HepG2 (cell line): ENCODE measurements at regions not wholly inside any gene's neighbourhood (a gene's known extent, or its start where the extent isn't known, plus 50 kb on each side); places are given as distances from the start of the nearest gene placed in this dataset.
A peak's percentile ranks its signal among the peaks of the same experiment; 100 is the strongest.

Experiments
- ATAC-seq: fragments of 200-7000 bp; cut with Tn5 transposase; 3 replicates; pipeline ENCODE4 v1.9.1; 2020; ENCODE audit warnings: mild to moderate bottlenecking, moderate library complexity
- BruUV-seq: library from RNA; stranded (reverse); fragments of 400-500 nt; replicated peaks from 2 replicates; lab custom pipeline; 2021; lab: Mats Ljungman, UMichigan
- CTCF ChIA-PET: fragments of 300-600 bp; formaldehyde crosslinking; extraction: SDS; loops from one replicate; lab custom pipeline; 2021; ENCODE audit warnings: low total read pairs, inconsistent platforms, low intra/inter-chr PET ratio; lab: Yijun Ruan, JAX
- POLR2A ChIA-PET: fragments of 350-600 bp; sonication (Branson Sonifier 250); formaldehyde crosslinking; loops from one replicate; lab custom pipeline; 2020; ENCODE audit warnings: antibody characterized with exemption, inconsistent platforms; lab: Yijun Ruan, JAX
- DNase-seq: peaks from one replicate; pipeline ENCODE4 v3.0.0-alpha.2; 2015; ENCODE audit warnings: low spot score
- FAIRE-seq: peaks from 3 replicates; lab custom pipeline; 2011; peaks lifted over from hg19 to GRCh38; lab: Jason Lieb, UNC
- H2AFZ ChIP-seq: one replicate; pipeline ENCODE4 v1.6.1; 2011; ENCODE audit warnings: low read length, inconsistent platforms
- H3K27ac ChIP-seq: fragments of 300-600 bp; 3 replicates; pipeline ENCODE4 v1.8.0; 2011; ENCODE audit warnings: mixed run types, mild to moderate bottlenecking, mixed read lengths, low read length, inconsistent platforms; ENCODE audit not compliant: insufficient read depth; ENCODE audit errors: extremely low read length
- H3K27me3 ChIP-seq, 2 experiments: fragments of 200-600 bp in 1 of 2; 2 replicates in 1 of 2; 3 replicates in 1 of 2; pipeline versions ENCODE4 v1.6.0 to v1.8.0; 2011; ENCODE audit warnings: low read length in 2 of 2, mild to moderate bottlenecking in 2 of 2, moderate library complexity in 2 of 2, inconsistent platforms in 1 of 2; ENCODE audit not compliant: insufficient read depth in 2 of 2, control insufficient read depth in 1 of 2
- H3K36me3 ChIP-seq, 2 experiments: fragments of 200-600 bp in 1 of 2; replicated peaks in 1 of 2; 2 replicates in 1 of 2; 3 replicates in 1 of 2; pipeline versions ENCODE4 v1.5.1 to v1.8.0; 2011; ENCODE audit warnings: low read length in 2 of 2, inconsistent platforms in 1 of 2; ENCODE audit not compliant: insufficient read depth in 2 of 2, control insufficient read depth in 1 of 2
- H3K4me1 ChIP-seq: 2 replicates; pipeline ENCODE4 v1.5.1; 2012; ENCODE audit warnings: low read length, inconsistent platforms; ENCODE audit not compliant: insufficient read depth
- H3K4me2 ChIP-seq: 2 replicates; pipeline ENCODE4 v1.6.0; 2011; ENCODE audit warnings: low read depth, low read length, inconsistent platforms
- H3K4me3 ChIP-seq, 3 experiments: fragments of 200-600 bp in 1 of 3; sonication (generic), shearing (Covaris generic) in 1 of 3; replicated peaks in 1 of 3; 2 replicates each; pipeline ENCODE4 v1.5.1; 2011 to 2016; ENCODE audit warnings: low read length in 3 of 3, inconsistent platforms in 2 of 3, low read depth in 2 of 3, mild to moderate bottlenecking in 2 of 3, control low read depth in 1 of 3, mixed read lengths in 1 of 3; ENCODE audit not compliant: insufficient read depth in 1 of 3
- H3K79me2 ChIP-seq: one replicate; pipeline ENCODE4 v1.6.1; 2011; ENCODE audit warnings: low read length, inconsistent platforms; ENCODE audit not compliant: insufficient read depth
- H3K9ac ChIP-seq: 2 replicates; pipeline ENCODE4 v1.6.0; 2011; ENCODE audit warnings: mild to moderate bottlenecking, low read depth, low read length, inconsistent platforms; ENCODE audit not compliant: insufficient read depth
- H3K9me3 ChIP-seq: 2 replicates; pipeline ENCODE4 v1.5.1; 2012; ENCODE audit warnings: mild to moderate bottlenecking, low read length
- H4K20me1 ChIP-seq: 2 replicates; pipeline ENCODE4 v1.6.0; 2011; ENCODE audit warnings: inconsistent platforms, mild to moderate bottlenecking, low read length, moderate library complexity; ENCODE audit not compliant: insufficient read depth
- HHEX ChIP-seq: IDR thresholded peaks from 2 replicates; pipeline ENCODE4 v1.6.1; 2016; ENCODE audit warnings: control low read depth
- HMG20A ChIP-seq: IDR thresholded peaks from 2 replicates; pipeline ENCODE4 v1.6.1; 2016; ENCODE audit warnings: borderline replicate concordance
- NR2F6 ChIP-seq, 2 experiments: IDR thresholded peaks; 2 replicates each; pipeline ENCODE4 v1.6.1; 2016; ENCODE audit warnings: antibody characterized with exemption in 1 of 2, mild to moderate bottlenecking in 1 of 2
- RARA ChIP-seq: IDR thresholded peaks from 2 replicates; pipeline ENCODE4 v1.6.1; 2016; ENCODE audit warnings: missing genetic modification reagents, missing compliant biosample characterization
- ZNF121 ChIP-seq: sonication (generic); formaldehyde crosslinking; IDR thresholded peaks from 2 replicates; pipeline ENCODE4 v1.5.0; 2020; ENCODE audit warnings: mild to moderate bottlenecking, missing genetic modification reagents
- WGBS: methylation state at CpG from one replicate; pipeline ENCODE4 v1.1.6; 2017; ENCODE audit warnings: low lambda C conversion rate; 5-methylcytosine and 5-hydroxymethylcytosine counted together
- in situ Hi-C: cut with HindIII; loops from 2 replicates; pipeline ENCODE4 v1.10.0; 2017; ENCODE audit warnings: low pct_unique_long_range_greater_than_20kb; ENCODE audit not compliant: extremely low pct_ligation_motif_present
- intact Hi-C: fragments of 100-400 bp; cut with micrococcal nuclease; formaldehyde crosslinking; loops from one replicate; pipeline ENCODE4 v1.10.0; 2022; ENCODE audit not compliant: unreplicated experiment

GRCh38 chr6:133046576-133046975, 194.6 kb upstream of the EYA4 start:
- ChIA-PET CTCF (no interaction called here), POLR2A (no interaction called here)
- Histone ChIP-seq H3K4me2 (no peak overlapping the region), H3K79me2 (no peaks in the 10 kb centered on the region), H4K20me1 (no peaks in the 10 kb centered on the region), H3K9me3 (no peaks in the 10 kb centered on the region), H2AFZ (no peak overlapping the region), H3K27ac (no peak overlapping the region), H3K27me3 (no peaks in the 10 kb centered on the region), H3K9ac (no peak overlapping the region), H3K36me3 (no peaks in the 10 kb centered on the region), H3K4me1 (peaks cover 10% of the 10 kb centered on the region), H3K4me3 (no peak overlapping the region)
- intact Hi-C loops (loop anchor here (10.0 kb wide), 1 partner anchor 328 kb away; no protein-coding TSS in a partner anchor), in situ Hi-C loops (loop anchor here (10.0 kb wide), 1 partner anchor 222 kb away; no protein-coding TSS in a partner anchor)
- FAIRE-seq, result no peak
- peak; percentile 63 for DNase-seq
- TF ChIP-seq HMG20A (CRISPR knock-in tag) (0 out of 2 replicates have a peak, but pooled peaks have one; percentile 11), HHEX (CRISPR knock-in tag) (no peak), NR2F6 (IDR thresholded peaks at IDR 0.05) (no peak; the same call in 1 of the 2 replicates), NR2F6 (CRISPR knock-in tag; IDR thresholded peaks at IDR 0.05) (0 out of 2 replicates have a peak, but pooled peaks have one; percentile 10), RARA (CRISPR knock-in tag) (peak; percentile 63)
- ATAC-seq, result no peak
- no TSS peak for BruUV-seq
- 6% methylated on average over 3 of the region's 3 CpGs for WGBS

GRCh38 chr6:133047065-133047665, 194.0 kb upstream of the EYA4 start:
- ATAC-seq, result no peak
- no peak overlapping the region for H3K27ac ChIP-seq
- H3K4me2 ChIP-seq, result no peak overlapping the region
- no peak overlapping the region for H2AFZ ChIP-seq
- peaks cover 10% of the 10 kb centered on the region for H3K4me1 ChIP-seq
- H3K9ac ChIP-seq, result no peak overlapping the region
- intact Hi-C loops, result loop anchor here (10.0 kb wide), 1 partner anchor 328 kb away; no protein-coding TSS in a partner anchor
- CTCF ChIA-PET, result no interaction called here
- no peak for DNase-seq
- WGBS, result 13% methylated on average over 5 of the region's 5 CpGs
- no peaks in the 10 kb centered on the region for H3K36me3 ChIP-seq
- no peak for TF ChIP-seq ZNF121 (CRISPR knock-in tag)
- POLR2A ChIA-PET, result no interaction called here
- no peaks in the 10 kb centered on the region for H3K9me3 ChIP-seq
- no peak overlapping the region for H3K4me3 ChIP-seq
- no peaks in the 10 kb centered on the region for H4K20me1 ChIP-seq
- H3K79me2 ChIP-seq, result no peaks in the 10 kb centered on the region
- in situ Hi-C loops, result loop anchor here (10.0 kb wide), 1 partner anchor 222 kb away; no protein-coding TSS in a partner anchor
- no peaks in the 10 kb centered on the region for H3K27me3 ChIP-seq
- no TSS peak for BruUV-seq
- no peak for FAIRE-seq
